GM23248 (cell line): ENCODE measurements at regions not wholly inside any gene's neighbourhood (a gene's known extent, or its start where the extent isn't known, plus 50 kb on each side); places are given as distances from the start of the nearest gene placed in this dataset.
"Not testable (repeated sequence)": the region's sequence is repeated elsewhere in the genome, so short reads cannot be mapped to it uniquely, and the experiment has no call there.

Experiments
- DNase-seq: peaks from one replicate; pipeline ENCODE4 v3.0.0-alpha.2; 2015
- H2AFZ ChIP-seq: fragments of 200-600 bp; sonication (generic); 2 replicates; pipeline ENCODE4 v1.6.1; 2016; ENCODE audit warnings: antibody characterized with exemption
- H3F3A ChIP-seq: fragments of 200-600 bp; sonication (generic); 2 replicates; pipeline ENCODE4 v1.6.1; 2016; ENCODE audit warnings: mild to moderate bottlenecking, antibody characterized with exemption, mixed run types; ENCODE audit not compliant: insufficient read depth
- H3K27ac ChIP-seq: fragments of 200-600 bp; sonication (generic); 2 replicates; pipeline ENCODE4 v1.5.1; 2016; ENCODE audit warnings: mild to moderate bottlenecking
- H3K27me3 ChIP-seq: fragments of 200-600 bp; sonication (generic); replicated peaks from 2 replicates; pipeline ENCODE4 v1.6.1; 2016; ENCODE audit warnings: mild to moderate bottlenecking; ENCODE audit not compliant: insufficient read depth
- H3K36me3 ChIP-seq: fragments of 200-600 bp; sonication (generic); 2 replicates; pipeline ENCODE4 v1.6.1; 2016; ENCODE audit warnings: low read depth, mild to moderate bottlenecking
- H3K4me1 ChIP-seq: fragments of 200-600 bp; sonication (generic); 2 replicates; pipeline ENCODE4 v1.6.1; 2016; ENCODE audit warnings: mild to moderate bottlenecking; ENCODE audit not compliant: insufficient read depth
- H3K4me2 ChIP-seq: fragments of 200-600 bp; sonication (generic); one replicate; pipeline ENCODE4 v1.6.1; 2016; ENCODE audit warnings: mild to moderate bottlenecking; ENCODE audit not compliant: unreplicated experiment
- H3K4me3 ChIP-seq: fragments of 200-600 bp; sonication (generic); 2 replicates; pipeline ENCODE4 v1.5.1; 2016; ENCODE audit warnings: mild to moderate bottlenecking
- H3K79me2 ChIP-seq: fragments of 200-600 bp; sonication (generic); 2 replicates; pipeline ENCODE4 v1.6.1; 2016; ENCODE audit warnings: mild to moderate bottlenecking; ENCODE audit not compliant: insufficient read depth
- H3K9ac ChIP-seq: fragments of 200-600 bp; sonication (generic); 2 replicates; pipeline ENCODE4 v1.6.1; 2016; ENCODE audit warnings: mild to moderate bottlenecking
- H3K9me2 ChIP-seq: fragments of 200-600 bp; sonication (generic); 2 replicates; pipeline ENCODE4 v1.6.1; 2016; ENCODE audit warnings: mixed run types, mild to moderate bottlenecking, moderate library complexity; ENCODE audit not compliant: insufficient read depth
- H3K9me3 ChIP-seq: fragments of 200-600 bp; sonication (generic); one replicate; pipeline ENCODE4 v1.6.1; 2017; ENCODE audit warnings: low read depth
- H4K20me1 ChIP-seq: fragments of 200-600 bp; sonication (generic); 2 replicates; pipeline ENCODE4 v1.6.0; 2016; ENCODE audit not compliant: insufficient read depth
- EZH2 ChIP-seq: fragments of 200-600 bp; sonication (generic); IDR thresholded peaks from 2 replicates; pipeline ENCODE4 v1.6.1; 2018; ENCODE audit warnings: antibody characterized with exemption, mild to moderate bottlenecking; ENCODE audit not compliant: insufficient read depth, poor library complexity, severe bottlenecking
- EZH2phosphoT487 ChIP-seq: fragments of 200-600 bp; sonication (generic); IDR thresholded peaks from 2 replicates; pipeline ENCODE4 v1.6.1; 2018; ENCODE audit warnings: antibody characterized with exemption, moderate library complexity, mild to moderate bottlenecking, low read depth; ENCODE audit not compliant: insufficient read depth
- WGBS, 2 experiments: methylation state at CpG; one replicate each; pipeline ENCODE4 v1.1.6; 2015 to 2017; ENCODE audit warnings: low lambda C conversion rate in 2 of 2, low coverage in 1 of 2; ENCODE audit errors: missing lambda C conversion rate in 2 of 2; 5-methylcytosine and 5-hydroxymethylcytosine counted together
- in situ Hi-C: fragments of 300-500 bp; cut with MboI; formaldehyde crosslinking; loops from 2 replicates; pipeline ENCODE4 v1.15.0; 2020

DNA sequence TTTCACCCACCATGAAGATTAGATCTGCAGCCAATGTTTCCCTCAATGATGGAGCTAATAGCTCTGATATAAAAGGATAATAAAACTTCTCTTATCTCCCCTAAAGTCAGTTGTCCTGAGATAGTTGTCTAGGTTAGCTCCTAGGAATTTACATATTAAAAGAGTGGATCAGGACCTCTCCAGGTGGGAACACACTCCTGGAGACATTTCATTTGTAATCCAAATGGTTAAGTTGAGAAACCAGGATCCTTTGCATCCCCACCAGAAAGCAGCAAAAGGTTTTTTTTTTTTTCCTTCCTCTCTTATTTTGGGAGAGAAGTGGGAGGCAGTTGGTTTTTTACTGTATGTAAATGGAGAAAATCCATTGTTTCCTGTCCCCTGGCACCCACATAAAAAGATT lies 182.5 kb upstream of the FBXL17 start:
- Histone ChIP-seq H3K36me3 (no peaks in the 10 kb centered on the region), H3K9me2 (no peaks in the 10 kb centered on the region), H3K4me3 (no peak overlapping the region), H3K9me3 (no peaks in the 10 kb centered on the region), H2AFZ (no peak overlapping the region), H3K4me1 (peaks cover 18% of the 10 kb centered on the region), H3K27ac (no peak overlapping the region), H4K20me1 (no peaks in the 10 kb centered on the region), H3K9ac (no peak overlapping the region), H3K4me2 (no peak overlapping the region), H3K27me3 (no peaks in the 10 kb centered on the region), H3K79me2 (no peaks in the 10 kb centered on the region), H3F3A (peaks cover 16% of the 10 kb centered on the region)
- no peak for DNase-seq
- TF ChIP-seq EZH2phosphoT487 (no peak), EZH2 (no peak)
- in situ Hi-C loops = no loop called here

DNA sequence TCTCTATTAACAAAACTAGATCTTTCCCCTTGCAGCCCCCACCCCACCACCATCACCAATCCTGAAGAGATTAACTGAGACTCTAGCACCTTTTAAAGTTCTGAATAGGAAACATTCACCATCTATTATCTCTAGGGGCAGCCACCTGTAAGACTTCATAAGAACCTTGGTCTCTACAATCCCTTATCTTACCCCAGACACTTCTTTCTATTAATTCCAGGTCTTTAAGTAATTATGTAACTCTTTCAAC lies 180.2 kb upstream of the FBXL17 start:
- Histone ChIP-seq H3K27ac (no peak overlapping the region; the same call in 1 of the 2 replicates), H3K9me2 (no peaks in the 10 kb centered on the region), H3K4me1 (peaks cover 18% of the 10 kb centered on the region), H3K9ac (no peak overlapping the region), H3K27me3 (no peaks in the 10 kb centered on the region), H4K20me1 (no peaks in the 10 kb centered on the region), H3K9me3 (no peaks in the 10 kb centered on the region), H3K4me3 (no peak overlapping the region), H3F3A (peaks cover 16% of the 10 kb centered on the region), H3K79me2 (no peaks in the 10 kb centered on the region), H2AFZ (no peak overlapping the region), H3K36me3 (no peaks in the 10 kb centered on the region), H3K4me2 (no peak overlapping the region)
- no peak for TF ChIP-seq EZH2
- TF ChIP-seq EZH2phosphoT487 = no peak
- in situ Hi-C loops = no loop called here
- no peak for DNase-seq

DNA sequence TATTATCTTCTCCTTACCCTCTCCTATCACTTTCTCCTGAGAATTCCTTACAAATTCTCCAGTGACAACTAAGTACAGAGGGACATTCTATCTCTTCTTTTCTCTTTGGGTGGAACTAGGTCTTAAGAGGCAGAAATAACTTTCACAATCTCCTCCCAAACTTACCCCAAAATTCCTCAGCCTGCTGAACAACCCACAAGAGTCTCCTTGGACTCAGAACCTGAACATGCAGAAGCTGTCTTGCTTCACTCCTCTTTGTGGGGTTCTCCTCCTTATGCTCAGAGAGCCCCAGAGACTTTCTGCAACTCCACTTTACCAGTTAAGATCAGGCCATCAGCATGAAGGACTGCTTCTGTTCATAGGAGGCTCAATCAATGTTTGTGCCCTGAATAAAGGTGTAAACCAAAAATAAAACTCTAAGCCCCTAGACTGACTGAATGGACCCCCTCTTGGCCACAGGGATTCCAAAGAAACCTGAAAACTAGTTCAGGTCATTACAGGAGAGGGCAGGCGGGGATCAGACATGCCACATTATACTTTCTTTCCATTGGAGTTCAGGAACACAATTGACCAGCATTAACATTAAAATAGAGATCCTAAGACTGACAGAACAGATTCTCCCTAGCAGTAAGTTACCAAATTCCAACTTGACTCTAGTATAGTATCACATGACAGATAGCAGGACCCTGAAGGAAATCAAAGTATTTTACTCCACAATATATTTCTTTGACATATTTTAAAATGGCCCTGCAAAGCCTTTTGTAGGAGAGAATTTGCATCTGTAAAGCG lies 179.7 kb upstream of the FBXL17 start:
- Histone ChIP-seq H2AFZ (peak overlapping the region; percentile 62), H3K4me2 (peak overlapping the region; percentile 55), H3K9ac (peak overlapping the region; percentile 70), H3F3A (peaks cover 16% of the 10 kb centered on the region), H3K79me2 (no peaks in the 10 kb centered on the region), H4K20me1 (no peaks in the 10 kb centered on the region), H3K36me3 (no peaks in the 10 kb centered on the region), H3K27ac (peak overlapping the region; percentile 93), H3K27me3 (no peaks in the 10 kb centered on the region), H3K9me2 (no peaks in the 10 kb centered on the region), H3K4me1 (peaks cover 18% of the 10 kb centered on the region), H3K4me3 (0 out of 2 replicates have a peak overlapping the region, but pooled peaks have one; percentile 2), H3K9me3 (no peaks in the 10 kb centered on the region)
- TF ChIP-seq EZH2phosphoT487 (no peak), EZH2 (no peak)
- DNase-seq = peak; percentile 51
- in situ Hi-C loops = no loop called here
- WGBS, 2 experiments = 91 to 96% methylated on average over 2 of the region's 2 CpGs

DNA sequence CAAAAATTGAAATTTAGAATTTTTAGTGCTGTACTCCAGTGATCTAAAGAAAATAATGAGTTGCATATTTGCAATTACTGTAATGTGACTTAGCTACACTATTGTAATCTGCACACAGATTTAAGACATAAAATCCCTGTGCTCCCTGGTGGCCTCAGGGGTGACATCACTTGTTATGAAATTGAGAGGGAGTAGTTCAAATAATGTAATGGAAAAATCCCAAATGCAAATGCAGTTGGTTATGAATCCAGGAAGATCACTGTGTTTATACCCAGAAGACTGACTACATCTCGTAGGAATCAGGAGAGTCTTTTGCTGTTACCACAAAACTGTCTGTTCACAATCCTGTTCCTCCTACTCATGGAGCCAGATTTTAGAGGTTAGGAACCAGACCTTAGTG lies 178.7 kb upstream of the FBXL17 start:
- H3K4me3 ChIP-seq = peak overlapping the region; percentile 27
- in situ Hi-C loops = no loop called here
- H3K27me3 ChIP-seq = no peaks in the 10 kb centered on the region
- H4K20me1 ChIP-seq = no peaks in the 10 kb centered on the region
- peaks cover 18% of the 10 kb centered on the region for H3K4me1 ChIP-seq
- DNase-seq = peak; percentile 93
- H3K9me2 ChIP-seq = no peaks in the 10 kb centered on the region
- peak overlapping the region; percentile 70 for H3K9ac ChIP-seq
- peak overlapping the region; percentile 93 for H3K27ac ChIP-seq
- no peaks in the 10 kb centered on the region for H3K79me2 ChIP-seq
- no peaks in the 10 kb centered on the region for H3K9me3 ChIP-seq
- H3K36me3 ChIP-seq = no peaks in the 10 kb centered on the region
- peak overlapping the region; percentile 55 for H3K4me2 ChIP-seq
- H2AFZ ChIP-seq = peak overlapping the region; percentile 62
- 0 to 4% methylated on average over 1 of the region's 1 CpG for WGBS, 2 experiments
- peaks cover 16% of the 10 kb centered on the region for H3F3A ChIP-seq
- TF ChIP-seq EZH2phosphoT487 = no peak
- no peak for TF ChIP-seq EZH2

DNA sequence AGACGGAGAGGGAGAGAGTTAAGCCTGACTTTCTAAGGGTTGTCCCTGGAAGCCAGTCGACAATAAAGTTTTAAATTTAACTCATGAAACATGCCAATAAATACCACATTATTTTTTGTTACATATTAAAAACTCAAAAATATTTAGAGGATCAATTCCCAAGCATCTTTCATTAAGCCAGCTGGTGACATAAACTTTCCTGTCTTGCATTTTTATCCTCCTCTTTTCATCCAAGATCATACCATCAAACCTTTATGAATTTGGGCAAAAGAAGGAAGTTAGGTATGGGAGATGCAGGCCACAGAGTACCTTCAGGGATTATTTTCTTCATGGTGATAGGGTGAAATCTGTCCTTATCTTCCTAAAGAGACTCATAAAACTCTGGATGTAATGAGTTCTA lies 178.3 kb upstream of the FBXL17 start:
- no peaks in the 10 kb centered on the region for H4K20me1 ChIP-seq
- H3F3A ChIP-seq = peaks cover 16% of the 10 kb centered on the region
- peak; percentile 29 for DNase-seq
- H3K9ac ChIP-seq = peak overlapping the region; percentile 67
- peak overlapping the region; percentile 62 for H2AFZ ChIP-seq
- no peaks in the 10 kb centered on the region for H3K9me2 ChIP-seq
- no peaks in the 10 kb centered on the region for H3K36me3 ChIP-seq
- H3K4me3 ChIP-seq = peak overlapping the region; percentile 27
- in situ Hi-C loops = no loop called here
- peaks cover 18% of the 10 kb centered on the region for H3K4me1 ChIP-seq
- H3K79me2 ChIP-seq = no peaks in the 10 kb centered on the region
- peak overlapping the region; percentile 93 for H3K27ac ChIP-seq
- WGBS, 2 experiments = 5 to 14% methylated on average over 1 to 2 of the region's 2 CpGs
- TF ChIP-seq EZH2 (no peak), EZH2phosphoT487 (no peak)
- peak overlapping the region; percentile 55 for H3K4me2 ChIP-seq
- H3K27me3 ChIP-seq = no peaks in the 10 kb centered on the region
- no peaks in the 10 kb centered on the region for H3K9me3 ChIP-seq

DNA sequence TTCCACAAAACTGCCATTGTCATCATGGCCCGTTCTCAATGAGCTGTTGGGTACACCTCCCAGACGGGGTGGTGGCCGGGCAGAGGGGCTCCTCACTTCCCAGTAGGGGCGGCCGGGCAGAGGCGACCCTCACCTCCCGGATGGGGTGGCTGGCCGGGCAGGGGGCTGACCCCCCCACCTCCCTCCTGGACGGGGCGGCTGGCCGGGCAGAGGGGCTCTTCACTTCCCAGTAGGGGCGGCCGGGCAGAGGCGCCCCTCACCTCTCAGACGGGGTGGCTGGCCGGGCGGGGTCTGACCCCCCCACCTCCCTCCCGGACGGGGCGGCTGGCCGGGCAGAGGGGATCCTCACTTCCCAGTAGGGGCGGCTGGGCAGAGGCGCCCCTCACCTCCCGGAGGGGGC lies 176.9 kb upstream of the FBXL17 start:
- 98% methylated on average over 11 of the region's 24 CpGs; no CpG with 5 or more reads in 1 of the 2 experiments for WGBS, 2 experiments
- Histone ChIP-seq H3K4me1 (peaks cover 18% of the 10 kb centered on the region), H3F3A (peaks cover 16% of the 10 kb centered on the region)
- in situ Hi-C loops, H3K9me3 ChIP-seq, H3K9ac ChIP-seq, H3K27me3 ChIP-seq, H3K4me3 ChIP-seq, H3K79me2 ChIP-seq, H3K4me2 ChIP-seq, H3K9me2 ChIP-seq, H3K27ac ChIP-seq, H3K36me3 ChIP-seq, H4K20me1 ChIP-seq, H2AFZ ChIP-seq, DNase-seq: not testable (repeated sequence)

DNA sequence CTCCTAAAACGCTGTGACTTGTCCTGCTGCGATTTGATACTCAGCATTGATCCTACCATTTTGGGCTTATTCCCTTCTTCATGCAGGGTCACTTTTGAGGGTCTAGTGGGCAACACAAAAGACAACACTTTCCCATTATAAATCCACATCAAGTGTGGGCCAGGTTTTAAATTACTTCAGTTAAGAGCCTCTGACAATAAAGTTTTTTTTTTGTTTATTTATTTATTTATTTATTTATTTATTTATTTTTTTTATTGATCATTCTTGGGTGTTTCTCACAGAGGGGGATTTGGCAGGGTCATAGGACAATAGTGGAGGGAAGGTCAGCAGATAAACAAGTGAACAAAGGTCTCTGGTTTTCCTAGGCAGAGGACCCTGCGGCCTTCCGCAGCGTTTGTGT lies 176.2 kb upstream of the FBXL17 start:
- H3K36me3 ChIP-seq, in situ Hi-C loops: not testable (repeated sequence)

More for the DNA sequence above, 176.2 kb upstream of the FBXL17 start:
- Histone ChIP-seq H3K4me1 (peaks cover 18% of the 10 kb centered on the region), H3F3A (peaks cover 16% of the 10 kb centered on the region)
- H3K4me3 ChIP-seq, H3K79me2 ChIP-seq, H3K27me3 ChIP-seq, H3K27ac ChIP-seq, H3K9me2 ChIP-seq, H3K4me2 ChIP-seq, H2AFZ ChIP-seq, DNase-seq, H4K20me1 ChIP-seq, H3K9me3 ChIP-seq, H3K9ac ChIP-seq: not testable (repeated sequence)
- WGBS, 2 experiments = 95 to 100% methylated on average over 2 of the region's 5 CpGs
